ENCODE measurements at regions not wholly inside any gene's neighbourhood (a gene's known extent, or its start where the extent isn't known, plus 50 kb on each side); places are given as distances from the start of the nearest gene placed in this dataset.

- Mint-ChIP-seq H3K27me3 (no peaks in the 10 kb centered on the region), H3K4me3 (peak overlapping the region; percentile 95), H3K36me3 (no peaks in the 10 kb centered on the region), H3K4me1 (ENCODE audit: low read depth) (peaks cover 51% of the 10 kb centered on the region), H3K9me3 (ENCODE audit: low read depth) (no peaks in the 10 kb centered on the region), H3K27ac (peak overlapping the region; percentile 99)
Measured at GRCh38 chr6:26198722-26199056, 111.5 kb downstream of the HFE start.

GRCh38 chr6:26199057-26199772 lies 112.0 kb downstream of the HFE start:
- Mint-ChIP-seq H3K4me1 (ENCODE audit: low read depth) (peaks cover 54% of the 10 kb centered on the region), H3K27ac (peak overlapping the region; percentile 99), H3K27me3 (no peaks in the 10 kb centered on the region), H3K36me3 (no peaks in the 10 kb centered on the region), H3K4me3 (peak overlapping the region; percentile 95), H3K9me3 (ENCODE audit: low read depth) (no peaks in the 10 kb centered on the region)

GRCh38 chr6:26199773-26200764 lies 112.8 kb downstream of the HFE start:
- Mint-ChIP-seq H3K36me3 (no peaks in the 10 kb centered on the region), H3K27me3 (no peaks in the 10 kb centered on the region), H3K4me3 (peak overlapping the region; percentile 95), H3K27ac (peak overlapping the region; percentile 99), H3K4me1 (ENCODE audit: low read depth) (peaks cover 49% of the 10 kb centered on the region), H3K9me3 (ENCODE audit: low read depth) (no peaks in the 10 kb centered on the region)

- Mint-ChIP-seq H3K4me3 (peak overlapping the region; percentile 51), H3K4me1 (ENCODE audit: low read depth) (peaks cover 40% of the 10 kb centered on the region), H3K27me3 (no peaks in the 10 kb centered on the region), H3K36me3 (no peaks in the 10 kb centered on the region), H3K9me3 (ENCODE audit: low read depth) (no peaks in the 10 kb centered on the region), H3K27ac (peak overlapping the region; percentile 77)
Measured at GRCh38 chr6:26200918-26201721, 113.9 kb downstream of the HFE start.

GRCh38 chr6:26202201-26202611 lies 115.0 kb downstream of the HFE start:
- Mint-ChIP-seq H3K27ac (no peak overlapping the region), H3K4me3 (no peak overlapping the region), H3K4me1 (ENCODE audit: low read depth) (peaks cover 35% of the 10 kb centered on the region), H3K36me3 (no peaks in the 10 kb centered on the region), H3K27me3 (no peaks in the 10 kb centered on the region), H3K9me3 (ENCODE audit: low read depth) (no peaks in the 10 kb centered on the region)

- H3K4me3 Mint-ChIP-seq = peak overlapping the region; percentile 60
- no peaks in the 10 kb centered on the region for H3K27me3 Mint-ChIP-seq
- H3K27ac Mint-ChIP-seq = peak overlapping the region; percentile 10
- H3K9me3 Mint-ChIP-seq (ENCODE audit: low read depth) = no peaks in the 10 kb centered on the region
- H3K4me1 Mint-ChIP-seq (ENCODE audit: low read depth) = peaks cover 33% of the 10 kb centered on the region
- H3K36me3 Mint-ChIP-seq = no peaks in the 10 kb centered on the region
Measured at GRCh38 chr6:26202811-26203583, 115.8 kb downstream of the HFE start.

GRCh38 chr6:26204332-26205160 lies 117.3 kb downstream of the HFE start:
- Mint-ChIP-seq H3K4me1 (ENCODE audit: low read depth) (peaks cover 26% of the 10 kb centered on the region), H3K4me3 (no peak overlapping the region), H3K27ac (no peak overlapping the region), H3K27me3 (no peaks in the 10 kb centered on the region), H3K9me3 (ENCODE audit: low read depth) (no peaks in the 10 kb centered on the region), H3K36me3 (no peaks in the 10 kb centered on the region)

GRCh38 chr6:26205161-26205624 lies 118.0 kb downstream of the HFE start:
- Mint-ChIP-seq H3K4me3 (no peak overlapping the region), H3K27me3 (no peaks in the 10 kb centered on the region), H3K27ac (no peak overlapping the region), H3K4me1 (ENCODE audit: low read depth) (peaks cover 20% of the 10 kb centered on the region), H3K9me3 (ENCODE audit: low read depth) (no peaks in the 10 kb centered on the region), H3K36me3 (no peaks in the 10 kb centered on the region)

GRCh38 chr6:26205625-26206574 lies 118.7 kb downstream of the HFE start:
- H3K4me3 Mint-ChIP-seq = no peak overlapping the region
- no peak overlapping the region for H3K27ac Mint-ChIP-seq
- H3K9me3 Mint-ChIP-seq (ENCODE audit: low read depth) = no peaks in the 10 kb centered on the region
- H3K36me3 Mint-ChIP-seq = no peaks in the 10 kb centered on the region
- peaks cover 17% of the 10 kb centered on the region for H3K4me1 Mint-ChIP-seq (ENCODE audit: low read depth)
- H3K27me3 Mint-ChIP-seq = no peaks in the 10 kb centered on the region

- no peak overlapping the region for H3K27ac Mint-ChIP-seq
- H3K4me3 Mint-ChIP-seq = peak overlapping the region; percentile 54
Measured at GRCh38 chr6:26206868-26207801, 119.9 kb downstream of the HFE start.

GRCh38 chr6:26211963-26212362 lies 124.7 kb downstream of the HFE start:
- peak overlapping the region; percentile 47 for H3K27ac Mint-ChIP-seq

More at GRCh38 chr6:26206868-26207801, 119.9 kb downstream of the HFE start:
- H3K9me3 Mint-ChIP-seq (ENCODE audit: low read depth) = no peaks in the 10 kb centered on the region
- H3K36me3 Mint-ChIP-seq = no peaks in the 10 kb centered on the region
- H3K4me1 Mint-ChIP-seq (ENCODE audit: low read depth) = peaks cover 12% of the 10 kb centered on the region
- H3K27me3 Mint-ChIP-seq = no peaks in the 10 kb centered on the region

More at GRCh38 chr6:26211963-26212362, 124.7 kb downstream of the HFE start:
- H3K4me3 Mint-ChIP-seq = no peak overlapping the region
- H3K9me3 Mint-ChIP-seq (ENCODE audit: low read depth) = no peaks in the 10 kb centered on the region
- H3K27me3 Mint-ChIP-seq = no peaks in the 10 kb centered on the region
- peaks cover 2% of the 10 kb centered on the region for H3K4me1 Mint-ChIP-seq (ENCODE audit: low read depth)
- no peaks in the 10 kb centered on the region for H3K36me3 Mint-ChIP-seq

All from activated naive CD8-positive, alpha-beta T cell (primary cell).